22Rv1 (cell line): ENCODE measurements at regions not wholly inside any gene's neighbourhood (a gene's known extent, or its start where the extent isn't known, plus 50 kb on each side); places are given as distances from the start of the nearest gene placed in this dataset.

ENCODE experiments used
- ZFX ChIP-seq: fragments of 450-650 bp; IDR thresholded peaks from 2 replicates; pipeline ENCODE4 v1.6.1; 2017; ENCODE audit warnings: antibody characterized with exemption, borderline replicate concordance
- TF ChIP-seq, protein P1 (sequence below): fragments of 450-650 bp; IDR thresholded peaks from 2 replicates; pipeline ENCODE4 v1.5.1; 2017; ENCODE audit warnings: mild to moderate bottlenecking

DNA sequence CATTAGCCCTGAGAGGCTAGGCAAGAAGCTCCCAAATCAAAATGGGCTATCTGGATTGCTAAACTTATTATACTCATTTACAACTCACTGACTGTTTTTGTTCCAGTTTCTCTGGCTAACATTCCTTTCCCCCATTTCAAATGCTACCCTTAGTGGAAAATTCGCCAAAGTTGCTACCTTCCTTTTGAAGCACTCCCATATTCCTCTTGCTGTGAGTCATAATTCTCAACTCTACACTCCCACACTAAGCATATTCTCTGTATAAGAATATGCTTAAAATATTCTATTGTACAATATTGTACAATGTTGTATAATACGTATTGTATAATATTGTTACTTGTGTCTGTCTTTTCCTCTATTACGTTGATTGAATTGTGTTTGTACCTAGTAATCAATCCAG lies 398.6 kb downstream of the PYDC2 start:
- TF ChIP-seq, protein P1, sequence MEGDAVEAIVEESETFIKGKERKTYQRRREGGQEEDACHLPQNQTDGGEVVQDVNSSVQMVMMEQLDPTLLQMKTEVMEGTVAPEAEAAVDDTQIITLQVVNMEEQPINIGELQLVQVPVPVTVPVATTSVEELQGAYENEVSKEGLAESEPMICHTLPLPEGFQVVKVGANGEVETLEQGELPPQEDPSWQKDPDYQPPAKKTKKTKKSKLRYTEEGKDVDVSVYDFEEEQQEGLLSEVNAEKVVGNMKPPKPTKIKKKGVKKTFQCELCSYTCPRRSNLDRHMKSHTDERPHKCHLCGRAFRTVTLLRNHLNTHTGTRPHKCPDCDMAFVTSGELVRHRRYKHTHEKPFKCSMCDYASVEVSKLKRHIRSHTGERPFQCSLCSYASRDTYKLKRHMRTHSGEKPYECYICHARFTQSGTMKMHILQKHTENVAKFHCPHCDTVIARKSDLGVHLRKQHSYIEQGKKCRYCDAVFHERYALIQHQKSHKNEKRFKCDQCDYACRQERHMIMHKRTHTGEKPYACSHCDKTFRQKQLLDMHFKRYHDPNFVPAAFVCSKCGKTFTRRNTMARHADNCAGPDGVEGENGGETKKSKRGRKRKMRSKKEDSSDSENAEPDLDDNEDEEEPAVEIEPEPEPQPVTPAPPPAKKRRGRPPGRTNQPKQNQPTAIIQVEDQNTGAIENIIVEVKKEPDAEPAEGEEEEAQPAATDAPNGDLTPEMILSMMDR = no peak
- no peak for TF ChIP-seq ZFX
